ENCODE measurements at regions not wholly inside any gene's neighbourhood (a gene's known extent, or its start where the extent isn't known, plus 50 kb on each side); places are given as distances from the start of the nearest gene placed in this dataset.

GRCh38 chr3:66165660-66166059, 55.1 kb upstream of the SLC25A26 start:
- H3K4me3 ChIP-seq (replicated peaks in 1 of 4; ENCODE audit: control extremely low read depth in 1 of 4, insufficient read depth in 1 of 4, low read depth in 3 of 4, low read length in 4 of 4), result no peak overlapping the region
- H3K27me3 ChIP-seq (ENCODE audit: control insufficient read depth, insufficient read depth, low read length), result peaks cover 3% of the 10 kb centered on the region
- H3K9ac ChIP-seq (ENCODE audit: insufficient read depth, low read length), result no peak overlapping the region
- H4K20me1 ChIP-seq (ENCODE audit: control insufficient read depth, extremely low read depth, insufficient read depth, low read length), result no peaks in the 10 kb centered on the region
- no peak overlapping the region for H3K27ac ChIP-seq (ENCODE audit: insufficient read depth, low read length)
- TF ChIP-seq EZH2 (IDR thresholded peaks at IDR 0.05; ENCODE audit: low read length, missing control alignments), result no peak
- no peak for TF ChIP-seq CTCF (conservative IDR thresholded peaks at IDR 0.05 in 1 of 2, IDR thresholded peaks at IDR 0.05 in 1 of 2; ENCODE audit: low read depth in 1 of 2, low read length in 2 of 2)
- no peaks in the 10 kb centered on the region for H3K9me3 ChIP-seq (ENCODE audit: control insufficient read depth, insufficient read depth, low read depth, low read length)
- no peaks in the 10 kb centered on the region for H3K36me3 ChIP-seq (ENCODE audit: control insufficient read depth, insufficient read depth, low read length)
- no peak for DNase-seq (ENCODE audit: low read depth in 2 of 2)
- H3K4me2 ChIP-seq (ENCODE audit: extremely low read depth, insufficient read depth, low read length), result no peak overlapping the region
- no peak overlapping the region for H2AFZ ChIP-seq (ENCODE audit: low read length)
- H3K79me2 ChIP-seq (ENCODE audit: control insufficient read depth, insufficient read depth, low read length), result no peaks in the 10 kb centered on the region
- no peaks in the 10 kb centered on the region for H3K4me1 ChIP-seq (ENCODE audit: control insufficient read depth, extremely low read depth, insufficient read depth, low read length)

GRCh38 chr3:66164155-66164554, 56.6 kb upstream of the SLC25A26 start:
- no peak overlapping the region for H3K27ac ChIP-seq (ENCODE audit: insufficient read depth, low read length)
- no peak overlapping the region for H3K9ac ChIP-seq (ENCODE audit: insufficient read depth, low read length)
- H4K20me1 ChIP-seq (ENCODE audit: control insufficient read depth, extremely low read depth, insufficient read depth, low read length), result no peaks in the 10 kb centered on the region
- H3K79me2 ChIP-seq (ENCODE audit: control insufficient read depth, insufficient read depth, low read length), result no peaks in the 10 kb centered on the region
- H3K9me3 ChIP-seq (ENCODE audit: control insufficient read depth, insufficient read depth, low read depth, low read length), result no peaks in the 10 kb centered on the region
- TF ChIP-seq CTCF (conservative IDR thresholded peaks at IDR 0.05 in 1 of 2, IDR thresholded peaks at IDR 0.05 in 1 of 2; ENCODE audit: low read depth in 1 of 2, low read length in 2 of 2), result no peak
- TF ChIP-seq EZH2 (IDR thresholded peaks at IDR 0.05; ENCODE audit: low read length, missing control alignments), result no peak
- H3K36me3 ChIP-seq (ENCODE audit: control insufficient read depth, insufficient read depth, low read length), result no peaks in the 10 kb centered on the region
- no peak overlapping the region for H3K4me2 ChIP-seq (ENCODE audit: extremely low read depth, insufficient read depth, low read length)
- no peak overlapping the region for H3K4me3 ChIP-seq (replicated peaks in 1 of 4; ENCODE audit: control extremely low read depth in 1 of 4, insufficient read depth in 1 of 4, low read depth in 3 of 4, low read length in 4 of 4)
- peaks cover 3% of the 10 kb centered on the region for H3K27me3 ChIP-seq (ENCODE audit: control insufficient read depth, insufficient read depth, low read length)
- no peak for DNase-seq (ENCODE audit: low read depth in 2 of 2)
- H3K4me1 ChIP-seq (ENCODE audit: control insufficient read depth, extremely low read depth, insufficient read depth, low read length), result no peaks in the 10 kb centered on the region
- H2AFZ ChIP-seq (ENCODE audit: low read length), result no peak overlapping the region

- no peaks in the 10 kb centered on the region for H3K9me3 ChIP-seq (ENCODE audit: control insufficient read depth, insufficient read depth, low read depth, low read length)
- H3K4me2 ChIP-seq (ENCODE audit: extremely low read depth, insufficient read depth, low read length), result no peak overlapping the region
These were observed 57.6 kb upstream of the SLC25A26 start for GRCh38 chr3:66163222-66163621.

More at GRCh38 chr3:66163222-66163621, 57.6 kb upstream of the SLC25A26 start:
- no peak for DNase-seq (ENCODE audit: low read depth in 2 of 2)
- Histone ChIP-seq H3K27me3 (ENCODE audit: control insufficient read depth, insufficient read depth, low read length) (peaks cover 3% of the 10 kb centered on the region), H3K4me1 (ENCODE audit: control insufficient read depth, extremely low read depth, insufficient read depth, low read length) (no peaks in the 10 kb centered on the region), H4K20me1 (ENCODE audit: control insufficient read depth, extremely low read depth, insufficient read depth, low read length) (no peaks in the 10 kb centered on the region), H3K79me2 (ENCODE audit: control insufficient read depth, insufficient read depth, low read length) (no peaks in the 10 kb centered on the region), H3K4me3 (replicated peaks in 1 of 4; ENCODE audit: control extremely low read depth in 1 of 4, insufficient read depth in 1 of 4, low read depth in 3 of 4, low read length in 4 of 4) (no peak overlapping the region), H3K27ac (ENCODE audit: insufficient read depth, low read length) (no peak overlapping the region), H2AFZ (ENCODE audit: low read length) (no peak overlapping the region), H3K9ac (ENCODE audit: insufficient read depth, low read length) (no peak overlapping the region), H3K36me3 (ENCODE audit: control insufficient read depth, insufficient read depth, low read length) (no peaks in the 10 kb centered on the region)
- TF ChIP-seq CTCF (conservative IDR thresholded peaks at IDR 0.05 in 1 of 2, IDR thresholded peaks at IDR 0.05 in 1 of 2; ENCODE audit: low read depth in 1 of 2, low read length in 2 of 2) (no peak), EZH2 (IDR thresholded peaks at IDR 0.05; ENCODE audit: low read length, missing control alignments) (no peak)
